OCI-LY1 (cell line): ENCODE measurements at regions not wholly inside any gene's neighbourhood (a gene's known extent, or its start where the extent isn't known, plus 50 kb on each side); places are given as distances from the start of the nearest gene placed in this dataset.

ENCODE experiments used
- H2AFZ ChIP-seq: fragments of 200-600 bp; sonication (generic), shearing (Covaris generic); 2 replicates; pipeline ENCODE4 v1.6.0; 2014; ENCODE audit warnings: antibody characterized with exemption, mild to moderate bottlenecking, low read length
- H3F3A ChIP-seq: fragments of 200-600 bp; sonication (generic), shearing (Covaris generic); 2 replicates; pipeline ENCODE4 v1.6.0; 2014; ENCODE audit warnings: mild to moderate bottlenecking, antibody characterized with exemption, low read length, moderate library complexity; ENCODE audit not compliant: insufficient read depth
- H3K27ac ChIP-seq: fragments of 200-600 bp; sonication (generic); 2 replicates; pipeline ENCODE4 v1.5.1; 2014; ENCODE audit warnings: low read length, mixed run types, mild to moderate bottlenecking, low read depth; ENCODE audit not compliant: poor library complexity, severe bottlenecking
- H3K27me3 ChIP-seq: fragments of 200-600 bp; sonication (generic); 2 replicates; pipeline ENCODE4 v1.6.0; 2014; ENCODE audit warnings: antibody characterized with exemption, mild to moderate bottlenecking, low read length, moderate library complexity; ENCODE audit not compliant: insufficient read depth
- H3K36me3 ChIP-seq: fragments of 200-600 bp; sonication (generic); 2 replicates; pipeline ENCODE4 v1.6.1; 2014; ENCODE audit warnings: mild to moderate bottlenecking, antibody characterized with exemption, low read length, moderate library complexity, mixed read lengths; ENCODE audit not compliant: insufficient read depth
- H3K4me1 ChIP-seq: fragments of 200-600 bp; sonication (generic); 2 replicates; pipeline ENCODE4 v1.5.1; 2014; ENCODE audit warnings: mild to moderate bottlenecking, low read length, moderate library complexity; ENCODE audit not compliant: insufficient read depth, severe bottlenecking
- H3K4me2 ChIP-seq: fragments of 200-600 bp; sonication (generic), shearing (Covaris generic); 2 replicates; pipeline ENCODE4 v1.6.1; 2014; ENCODE audit warnings: low read length
- H3K4me3 ChIP-seq: fragments of 200-600 bp; sonication (generic); 2 replicates; pipeline ENCODE4 v1.5.1; 2014; ENCODE audit warnings: low read length, low read depth, mild to moderate bottlenecking, mixed read lengths; ENCODE audit not compliant: poor library complexity, severe bottlenecking
- H3K79me2 ChIP-seq: fragments of 200-600 bp; shearing (Covaris generic); 2 replicates; pipeline ENCODE4 v1.6.1; 2016; ENCODE audit warnings: mixed run types, low read length, mixed read lengths; ENCODE audit not compliant: insufficient read depth
- H3K9ac ChIP-seq: fragments of 200-600 bp; sonication (generic), shearing (Covaris generic); 2 replicates; pipeline ENCODE4 v1.6.1; 2014; ENCODE audit warnings: mild to moderate bottlenecking, low read length, mixed read lengths
- H3K9me2 ChIP-seq: fragments of 200-600 bp; sonication (generic), shearing (Covaris generic); 2 replicates; pipeline ENCODE4 v1.6.1; 2014; ENCODE audit warnings: low read depth, mild to moderate bottlenecking, low read length, mixed read lengths
- H3K9me3 ChIP-seq: fragments of 200-600 bp; shearing (Covaris generic); 2 replicates; pipeline ENCODE4 v1.6.1; 2014; ENCODE audit warnings: low read length, mixed read lengths
- H4K20me1 ChIP-seq: fragments of 200-600 bp; sonication (generic), shearing (Covaris generic); 2 replicates; pipeline ENCODE4 v1.6.0; 2016; ENCODE audit warnings: mild to moderate bottlenecking, low read length; ENCODE audit not compliant: insufficient read depth
- EZH2 ChIP-seq: fragments of 200-600 bp; sonication (generic), shearing (Covaris generic); IDR thresholded peaks from 2 replicates; pipeline ENCODE4 v1.8.0; 2017; ENCODE audit warnings: borderline replicate concordance, mixed run types, mild to moderate bottlenecking, antibody characterized with exemption, low read length, moderate library complexity, mixed read lengths
- TF ChIP-seq, protein P1 (sequence below): fragments of 200-600 bp; sonication (generic), shearing (Covaris generic); IDR thresholded peaks from 2 replicates; pipeline ENCODE4 v1.5.1; 2017; ENCODE audit warnings: mild to moderate bottlenecking, antibody characterized with exemption, low read length, moderate library complexity, mixed read lengths

DNA sequence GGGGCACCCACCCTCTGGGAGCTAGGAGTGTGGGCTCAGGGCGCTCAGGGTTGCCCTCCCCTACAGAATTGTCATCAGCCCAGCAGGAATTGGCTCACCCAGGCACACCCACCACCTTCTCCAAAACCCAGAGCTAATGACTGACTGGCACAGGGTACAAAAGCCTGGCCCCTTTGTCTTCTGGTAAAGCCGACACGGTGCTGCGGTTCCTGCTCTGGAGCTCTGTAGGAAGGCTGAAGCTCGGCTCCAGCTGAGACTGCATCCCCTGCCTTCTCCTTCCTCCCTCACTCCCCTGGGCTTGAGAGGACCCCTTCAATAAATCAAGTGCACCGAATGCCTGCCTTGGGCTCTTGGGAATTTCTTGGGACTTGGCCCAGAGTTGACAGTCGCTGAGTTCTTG lies 117.9 kb upstream of the EEPD1 start:
- Histone ChIP-seq H4K20me1 (no peaks in the 10 kb centered on the region), H2AFZ (no peak overlapping the region), H3K4me2 (no peak overlapping the region)

DNA sequence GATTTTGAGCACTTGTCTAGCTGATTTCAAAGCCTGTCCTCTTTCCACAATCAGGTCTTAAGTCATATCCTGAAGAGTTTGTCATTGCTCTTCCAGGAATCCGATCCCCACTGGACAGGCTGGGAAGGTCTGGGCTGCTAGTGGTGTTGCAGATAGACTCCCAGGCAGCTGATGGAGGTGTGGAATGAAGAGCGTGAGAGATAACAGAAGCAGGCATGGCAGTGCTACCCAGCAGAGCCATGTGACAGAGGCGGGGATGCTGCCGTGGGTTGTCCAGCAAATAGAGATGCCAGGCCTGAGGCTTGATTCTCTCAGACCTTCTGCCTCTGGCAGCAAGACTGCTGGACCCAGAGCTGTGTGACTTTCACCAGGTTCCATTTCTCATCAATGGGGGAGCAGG lies 116.5 kb upstream of the EEPD1 start:
- Histone ChIP-seq H3F3A (no peaks in the 10 kb centered on the region), H3K4me2 (no peak overlapping the region), H3K9me2 (no peaks in the 10 kb centered on the region), H2AFZ (no peak overlapping the region), H3K4me3 (no peak overlapping the region), H3K27me3 (no peaks in the 10 kb centered on the region), H3K9ac (no peak overlapping the region), H3K4me1 (no peaks in the 10 kb centered on the region), H3K27ac (no peak overlapping the region), H3K9me3 (no peaks in the 10 kb centered on the region), H3K79me2 (no peaks in the 10 kb centered on the region), H4K20me1 (no peaks in the 10 kb centered on the region), H3K36me3 (no peaks in the 10 kb centered on the region)
- TF ChIP-seq EZH2: no peak
- TF ChIP-seq, protein P1, sequence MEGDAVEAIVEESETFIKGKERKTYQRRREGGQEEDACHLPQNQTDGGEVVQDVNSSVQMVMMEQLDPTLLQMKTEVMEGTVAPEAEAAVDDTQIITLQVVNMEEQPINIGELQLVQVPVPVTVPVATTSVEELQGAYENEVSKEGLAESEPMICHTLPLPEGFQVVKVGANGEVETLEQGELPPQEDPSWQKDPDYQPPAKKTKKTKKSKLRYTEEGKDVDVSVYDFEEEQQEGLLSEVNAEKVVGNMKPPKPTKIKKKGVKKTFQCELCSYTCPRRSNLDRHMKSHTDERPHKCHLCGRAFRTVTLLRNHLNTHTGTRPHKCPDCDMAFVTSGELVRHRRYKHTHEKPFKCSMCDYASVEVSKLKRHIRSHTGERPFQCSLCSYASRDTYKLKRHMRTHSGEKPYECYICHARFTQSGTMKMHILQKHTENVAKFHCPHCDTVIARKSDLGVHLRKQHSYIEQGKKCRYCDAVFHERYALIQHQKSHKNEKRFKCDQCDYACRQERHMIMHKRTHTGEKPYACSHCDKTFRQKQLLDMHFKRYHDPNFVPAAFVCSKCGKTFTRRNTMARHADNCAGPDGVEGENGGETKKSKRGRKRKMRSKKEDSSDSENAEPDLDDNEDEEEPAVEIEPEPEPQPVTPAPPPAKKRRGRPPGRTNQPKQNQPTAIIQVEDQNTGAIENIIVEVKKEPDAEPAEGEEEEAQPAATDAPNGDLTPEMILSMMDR: no peak

More for the DNA sequence above, 117.9 kb upstream of the EEPD1 start:
- no peak overlapping the region for H3K27ac ChIP-seq
- H3K9me2 ChIP-seq: no peaks in the 10 kb centered on the region
- no peaks in the 10 kb centered on the region for H3F3A ChIP-seq
- no peak overlapping the region for H3K4me3 ChIP-seq
- no peak overlapping the region for H3K9ac ChIP-seq
- H3K36me3 ChIP-seq: no peaks in the 10 kb centered on the region
- no peaks in the 10 kb centered on the region for H3K79me2 ChIP-seq
- H3K4me1 ChIP-seq: no peaks in the 10 kb centered on the region
- TF ChIP-seq, protein P1: no peak
- TF ChIP-seq EZH2: no peak
- H3K9me3 ChIP-seq: no peaks in the 10 kb centered on the region
- no peaks in the 10 kb centered on the region for H3K27me3 ChIP-seq

DNA sequence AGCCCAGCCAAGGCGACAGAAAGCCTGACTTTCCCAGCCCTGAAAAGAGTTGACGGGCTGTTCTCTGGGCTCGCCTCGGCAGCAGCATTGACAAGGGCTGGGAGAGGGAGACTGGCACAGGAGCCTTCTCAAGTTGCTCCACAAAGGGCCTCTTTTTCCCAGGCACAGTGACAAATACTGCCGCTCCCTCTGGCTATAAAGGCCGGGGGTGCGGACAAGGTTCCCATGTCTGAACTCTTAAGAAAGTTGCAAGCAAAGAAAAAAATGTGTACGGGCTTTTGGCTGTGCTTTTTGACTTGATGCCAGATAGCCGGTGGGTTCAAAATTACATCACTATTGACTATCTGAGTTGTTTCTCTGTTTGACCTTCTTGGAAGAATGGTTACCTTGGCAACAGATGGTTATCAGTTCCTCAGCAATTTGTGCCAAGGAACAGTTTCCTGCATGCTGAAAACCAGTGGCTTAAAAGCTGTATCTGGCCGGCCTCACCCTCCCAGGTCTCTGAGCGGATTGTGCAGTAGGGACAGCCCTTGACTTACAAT lies 115.9 kb upstream of the EEPD1 start:
- no peaks in the 10 kb centered on the region for H3K79me2 ChIP-seq
- no peaks in the 10 kb centered on the region for H3K36me3 ChIP-seq
- H3K9me3 ChIP-seq: no peaks in the 10 kb centered on the region
- no peaks in the 10 kb centered on the region for H4K20me1 ChIP-seq
- H3K4me1 ChIP-seq: no peaks in the 10 kb centered on the region
- no peak overlapping the region for H3K9ac ChIP-seq
- no peak overlapping the region for H3K27ac ChIP-seq
- H3K27me3 ChIP-seq: no peaks in the 10 kb centered on the region
- H3F3A ChIP-seq: no peaks in the 10 kb centered on the region
- no peak overlapping the region for H2AFZ ChIP-seq
- TF ChIP-seq, protein P1: no peak
- TF ChIP-seq EZH2: no peak
- no peaks in the 10 kb centered on the region for H3K9me2 ChIP-seq
- H3K4me2 ChIP-seq: no peak overlapping the region
- no peak overlapping the region for H3K4me3 ChIP-seq
